HG03066 (cell line): ENCODE measurements at regions not wholly inside any gene's neighbourhood (a gene's known extent, or its start where the extent isn't known, plus 50 kb on each side); places are given as distances from the start of the nearest gene placed in this dataset.

Source experiments
- ATAC-seq: cut with Tn5 transposase; IDR thresholded peaks from one replicate; pipeline ENCODE4 v1.9.1; 2021; ENCODE audit warnings: low read depth; ENCODE audit not compliant: unreplicated experiment

GRCh38 chr13:72386138-72386684, 341.2 kb downstream of the MZT1 start:
- ATAC-seq, result no peak

- ATAC-seq, result no peak
Measured at GRCh38 chr13:72384879-72385278, 342.6 kb downstream of the MZT1 start.

- no peak for ATAC-seq
Measured at GRCh38 chr13:72384186-72384823, 343.1 kb downstream of the MZT1 start.

- no peak for ATAC-seq
Measured at GRCh38 chr13:72383646-72384045, 343.8 kb downstream of the MZT1 start.

- no peak for ATAC-seq
Measured at GRCh38 chr13:72379581-72379980, 347.8 kb downstream of the MZT1 start.

- ATAC-seq, result no peak
Measured at GRCh38 chr13:72368031-72368430, 359.4 kb downstream of the MZT1 start.

- ATAC-seq, result no peak
Measured at GRCh38 chr13:72346716-72347115, 380.7 kb downstream of the MZT1 start.

- no peak for ATAC-seq
Measured at GRCh38 chr13:72342364-72342763, 385.1 kb downstream of the MZT1 start.

GRCh38 chr13:72341904-72342303, 385.5 kb downstream of the MZT1 start:
- no peak for ATAC-seq

GRCh38 chr13:72317346-72318109, 409.9 kb downstream of the MZT1 start:
- no peak for ATAC-seq

GRCh38 chr13:72316716-72317115, 410.7 kb downstream of the MZT1 start:
- ATAC-seq, result no peak

- ATAC-seq, result no peak
Measured at GRCh38 chr13:72315312-72315711, 412.1 kb downstream of the MZT1 start.

- ATAC-seq, result no peak
Measured at GRCh38 chr13:72314210-72314609, 413.2 kb downstream of the MZT1 start.

- ATAC-seq, result no peak
Measured at GRCh38 chr13:72313546-72313945, 413.9 kb downstream of the MZT1 start.

- ATAC-seq, result no peak
Measured at GRCh38 chr13:72303941-72304746, 423.3 kb downstream of the MZT1 start.

- no peak for ATAC-seq
Measured at GRCh38 chr13:72296246-72296645, 429.2 kb upstream of the DACH1 start.

- ATAC-seq, result no peak
Measured at GRCh38 chr13:72295153-72295552, 428.1 kb upstream of the DACH1 start.

- no peak for ATAC-seq
Measured at GRCh38 chr13:72293206-72293605, 426.2 kb upstream of the DACH1 start.

GRCh38 chr13:72290962-72291681, 424.1 kb upstream of the DACH1 start:
- ATAC-seq, result no peak

- no peak for ATAC-seq
Measured at GRCh38 chr13:72286421-72286820, 419.4 kb upstream of the DACH1 start.
